GM19035 (cell line): ENCODE measurements at regions not wholly inside any gene's neighbourhood (a gene's known extent, or its start where the extent isn't known, plus 50 kb on each side); places are given as distances from the start of the nearest gene placed in this dataset.
"Not testable (repeated sequence)": the region's sequence is repeated elsewhere in the genome, so short reads cannot be mapped to it uniquely, and the experiment has no call there.

Experiments
- ATAC-seq: cut with Tn5 transposase; IDR thresholded peaks from one replicate; pipeline ENCODE4 v1.9.1; 2021; ENCODE audit not compliant: unreplicated experiment

DNA sequence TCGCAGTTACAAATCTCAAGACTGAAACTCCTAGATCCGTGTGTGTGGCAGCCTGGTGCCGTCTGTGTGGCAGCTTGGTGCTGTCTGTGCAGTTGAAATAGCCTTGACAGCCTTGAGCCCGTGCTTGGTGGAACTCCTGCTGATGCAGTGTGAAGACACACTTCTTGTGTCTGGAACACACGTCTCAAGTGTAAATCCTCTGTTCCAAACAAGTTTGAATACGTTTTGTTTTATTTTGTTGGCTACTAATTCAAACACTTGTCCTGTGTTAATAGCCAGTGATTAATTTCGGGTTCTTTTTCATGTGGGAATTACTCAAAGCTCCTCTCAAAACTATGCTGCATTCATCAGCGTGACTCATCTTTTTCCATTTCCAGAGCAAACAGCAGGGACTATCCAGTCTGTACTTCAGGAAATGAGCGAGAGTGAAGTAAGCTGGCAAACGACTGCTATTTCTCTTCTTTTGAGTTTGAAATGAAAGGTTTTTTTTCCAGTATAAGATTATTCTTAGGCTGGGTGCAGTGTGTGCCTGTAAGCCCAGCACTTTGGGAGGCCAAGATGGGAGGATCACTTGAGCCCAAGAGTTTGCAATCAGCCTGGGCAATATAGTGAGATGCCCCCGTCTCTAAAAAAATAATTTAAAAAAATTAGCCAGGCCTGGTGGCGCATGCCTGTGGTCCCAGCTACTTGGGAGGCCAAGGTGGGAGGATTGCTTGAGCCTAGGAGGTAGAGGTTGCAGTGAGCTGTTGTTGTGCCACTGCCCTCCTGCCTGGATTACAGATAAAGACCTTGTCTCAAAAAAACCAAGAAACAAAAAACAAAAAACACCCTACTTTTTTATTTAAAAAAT, 152.9 kb downstream of the SPP2 start:
- ATAC-seq: no peak

DNA sequence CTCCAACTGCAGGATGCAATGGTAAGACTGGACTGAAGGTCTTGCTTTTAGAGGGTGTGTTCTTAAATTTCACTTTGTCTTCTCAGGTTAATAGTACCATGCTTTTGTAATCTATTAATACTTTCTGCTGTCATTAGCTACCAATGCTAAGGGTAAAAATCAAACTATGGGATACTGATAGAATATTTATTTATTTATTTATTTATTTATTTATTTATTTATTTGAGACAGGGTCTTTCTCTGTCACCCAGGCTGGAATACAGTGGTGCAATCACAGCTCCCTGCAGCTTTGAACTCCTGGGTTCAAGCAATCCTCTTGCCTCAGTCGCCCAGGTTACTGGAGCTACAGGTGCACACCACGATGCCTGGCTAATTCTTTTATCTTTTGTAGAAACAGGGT, 152.1 kb downstream of the SPP2 start:
- ATAC-seq: no peak

DNA sequence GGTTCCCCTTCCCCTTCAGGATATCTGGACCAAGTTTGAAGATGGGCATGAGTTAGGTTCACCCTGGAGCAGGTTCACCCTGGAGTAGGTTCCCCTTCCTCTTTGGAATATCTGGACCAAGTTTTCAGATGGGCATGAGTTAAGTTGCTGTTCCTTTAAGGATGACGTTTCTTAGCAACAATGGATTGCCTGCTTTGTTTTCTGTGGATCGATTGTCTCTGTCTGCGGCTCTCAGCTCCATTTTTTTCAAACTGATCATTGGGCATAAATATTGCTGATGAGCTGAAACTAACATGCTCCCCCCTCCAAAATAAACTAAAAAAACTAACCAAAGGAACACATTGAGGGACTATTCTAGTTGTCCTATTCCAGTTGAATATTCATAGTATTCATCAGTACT, 149.5 kb downstream of the SPP2 start:
- ATAC-seq: no peak

DNA sequence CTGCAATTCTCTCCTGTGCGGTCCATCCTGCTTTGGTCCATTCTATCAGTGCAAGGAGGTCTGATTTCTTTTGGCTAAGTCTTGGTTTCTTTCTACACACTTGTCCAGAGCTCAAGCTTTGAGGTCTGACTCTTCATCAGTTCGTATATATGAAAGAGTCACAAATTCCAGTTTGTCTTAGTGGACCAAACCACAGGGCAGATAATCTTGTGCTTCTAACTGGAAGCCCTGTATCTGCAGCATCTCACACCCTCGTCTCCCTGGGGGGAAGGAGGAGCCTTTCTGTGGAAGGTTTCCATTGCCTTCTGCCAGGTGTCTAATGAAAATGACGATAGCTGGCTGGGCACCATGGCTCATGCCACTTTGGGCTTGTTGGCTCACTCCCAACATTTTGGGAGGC, 148.5 kb downstream of the SPP2 start:
- no peak for ATAC-seq

DNA sequence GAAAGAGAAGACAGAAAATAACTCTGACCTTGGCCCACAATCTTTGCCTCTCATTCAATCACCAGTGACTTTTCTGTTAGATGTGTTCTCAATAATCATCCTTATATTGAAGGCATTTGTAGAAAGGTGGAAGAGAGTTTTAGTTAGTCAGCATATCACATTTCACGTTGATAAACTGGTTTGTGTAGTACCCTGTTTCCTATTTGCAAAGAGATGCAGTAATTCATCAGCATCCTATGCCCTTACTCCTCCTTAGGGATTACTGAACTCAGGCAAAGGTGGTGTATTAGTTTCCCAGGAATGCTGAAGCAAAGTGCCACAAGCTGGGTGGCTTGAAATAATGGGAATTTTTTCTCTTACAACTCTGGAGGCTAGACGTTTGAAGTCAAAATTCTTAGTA, 145.0 kb downstream of the SPP2 start:
- no peak for ATAC-seq

DNA sequence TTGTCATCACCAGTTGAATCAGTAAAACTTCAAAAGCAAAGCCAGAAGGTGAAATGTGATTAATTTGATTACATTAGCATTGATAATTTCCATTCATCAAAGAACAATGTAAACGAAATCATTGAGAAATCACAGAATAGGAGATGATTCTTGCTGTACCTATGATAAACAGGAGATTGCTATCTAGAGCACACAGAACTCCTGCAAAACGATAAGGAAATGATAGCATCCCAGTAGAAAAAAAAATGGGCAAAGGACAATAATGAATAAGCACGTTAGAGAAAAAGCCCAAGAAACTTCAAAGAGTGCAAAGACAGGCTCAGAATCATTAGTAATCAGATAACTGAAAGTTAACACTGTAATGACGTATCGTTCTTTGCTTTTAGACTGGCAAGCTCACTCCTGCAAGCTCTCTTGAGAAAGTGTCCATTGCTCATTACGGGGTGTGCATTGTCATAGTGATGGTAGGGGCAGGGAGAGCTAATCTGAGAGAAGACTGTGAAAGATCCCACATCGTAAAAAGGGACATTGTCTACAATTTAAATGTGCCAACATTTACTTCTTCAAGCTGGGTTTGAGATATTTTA, 143.6 kb downstream of the SPP2 start:
- no peak for ATAC-seq

DNA sequence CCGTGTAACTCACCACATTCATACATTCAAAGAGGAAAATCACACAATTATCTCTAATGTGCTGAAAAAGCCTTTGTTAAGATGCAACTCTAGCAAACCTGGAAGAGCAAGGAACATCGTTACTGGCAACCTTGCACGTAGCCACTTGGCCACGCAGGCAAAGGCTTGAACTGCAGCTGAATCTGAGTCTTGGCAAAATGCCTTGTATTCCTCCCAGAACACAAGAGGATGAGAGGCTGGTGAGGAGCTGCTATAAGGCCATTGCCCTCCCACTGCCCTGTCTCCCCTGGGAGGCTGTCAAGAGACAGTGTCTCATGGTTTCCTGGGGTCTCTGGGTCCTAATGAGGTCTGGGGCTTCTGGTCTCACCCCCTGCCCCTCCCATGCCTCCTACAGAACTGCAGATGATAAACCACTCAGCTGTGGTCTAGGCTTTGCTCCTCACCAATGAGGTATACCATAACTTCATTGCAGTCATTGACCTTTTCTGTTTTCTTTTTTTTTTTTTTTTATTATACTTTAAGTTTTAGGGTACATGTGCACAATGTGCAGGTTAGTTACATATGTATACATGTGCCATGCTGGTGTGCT, 141.4 kb downstream of the SPP2 start:
- ATAC-seq: no peak

DNA sequence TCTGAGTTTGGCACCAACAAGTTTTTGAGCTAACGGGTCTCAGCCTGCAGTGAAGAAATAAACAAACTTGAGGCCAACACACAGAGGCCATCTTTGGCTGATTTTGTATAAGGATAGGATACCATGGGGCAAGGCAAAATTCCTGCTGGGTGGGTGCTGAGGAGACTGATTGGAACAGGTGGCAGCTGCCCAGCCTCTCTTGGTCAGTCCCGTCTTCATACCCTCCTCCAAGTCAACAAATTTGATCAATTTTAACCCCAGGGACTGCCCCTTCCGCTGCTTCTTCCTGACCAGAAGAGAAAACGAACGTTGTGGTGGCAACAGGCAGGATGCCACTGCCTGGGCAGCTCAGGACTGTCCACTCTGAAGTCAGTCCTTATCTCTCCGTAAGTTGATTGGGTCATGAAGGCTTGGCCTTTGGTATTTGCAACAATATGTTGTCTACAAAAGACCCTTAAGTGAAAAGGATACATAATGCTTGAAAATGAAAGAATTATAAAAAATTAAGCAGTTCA, 139.3 kb downstream of the SPP2 start:
- ATAC-seq: no peak

DNA sequence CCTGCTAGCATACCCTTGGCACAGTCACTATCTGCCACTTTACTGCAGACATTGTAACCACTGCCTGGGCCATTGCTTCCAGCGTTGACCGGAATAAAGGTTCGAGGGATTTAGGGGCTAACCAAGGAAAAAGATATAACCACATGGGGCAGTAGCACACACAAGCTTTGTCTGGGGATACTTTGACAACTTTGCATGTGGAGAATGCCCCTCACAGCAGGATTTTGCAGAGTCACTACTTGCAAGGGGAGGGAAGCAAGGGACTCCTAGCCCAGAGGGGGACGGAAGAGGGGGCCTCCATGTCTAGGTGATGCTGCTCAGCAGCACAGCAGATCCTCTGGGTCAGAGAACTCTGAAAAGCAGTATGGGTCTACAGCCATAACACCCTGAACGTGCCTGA, 138.7 kb downstream of the SPP2 start:
- ATAC-seq: no peak

DNA sequence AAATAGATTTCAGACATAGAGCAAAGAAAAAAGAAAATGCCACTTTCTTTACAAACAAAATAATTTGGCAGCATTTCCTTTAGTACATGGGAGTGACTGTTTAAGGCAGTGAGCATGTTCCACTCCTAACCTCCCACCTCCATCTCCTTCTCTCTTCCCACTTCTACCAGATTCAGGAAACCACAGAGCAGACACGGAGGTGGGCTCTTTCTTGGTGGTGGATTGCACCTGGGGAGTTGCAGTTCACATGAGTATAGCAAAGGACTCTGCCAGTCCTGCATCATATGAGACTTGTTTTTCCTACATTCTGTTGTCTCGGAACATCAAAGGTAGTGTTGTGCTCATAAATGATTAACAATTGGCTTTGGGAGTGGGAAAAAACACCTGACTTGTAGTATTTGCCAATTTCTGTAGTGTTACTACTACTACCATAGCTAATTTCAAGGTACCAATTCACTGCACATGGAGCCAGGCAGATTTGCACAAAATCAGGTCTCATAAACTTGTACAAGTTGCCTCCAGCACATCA, 137.2 kb downstream of the SPP2 start:
- ATAC-seq: no peak

DNA sequence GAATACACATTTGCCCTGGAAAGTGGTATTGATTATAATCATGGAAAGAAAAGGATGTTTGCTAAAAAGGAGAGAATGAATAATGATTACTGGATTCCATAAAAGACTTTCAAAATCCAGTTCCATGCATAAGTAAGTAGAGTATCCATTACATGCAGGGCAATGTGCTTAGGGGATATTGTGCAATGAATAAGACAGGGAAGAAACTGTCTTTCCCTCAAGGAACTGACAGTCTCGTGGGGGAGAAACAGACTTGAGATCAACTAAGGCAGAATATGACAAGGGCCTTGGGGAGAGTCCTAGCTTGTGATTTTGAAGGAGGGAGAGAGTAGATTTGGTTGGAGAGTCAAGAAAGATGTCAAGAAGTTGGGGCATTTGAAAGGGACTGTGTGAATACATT, 130.6 kb downstream of the SPP2 start:
- no peak for ATAC-seq

DNA sequence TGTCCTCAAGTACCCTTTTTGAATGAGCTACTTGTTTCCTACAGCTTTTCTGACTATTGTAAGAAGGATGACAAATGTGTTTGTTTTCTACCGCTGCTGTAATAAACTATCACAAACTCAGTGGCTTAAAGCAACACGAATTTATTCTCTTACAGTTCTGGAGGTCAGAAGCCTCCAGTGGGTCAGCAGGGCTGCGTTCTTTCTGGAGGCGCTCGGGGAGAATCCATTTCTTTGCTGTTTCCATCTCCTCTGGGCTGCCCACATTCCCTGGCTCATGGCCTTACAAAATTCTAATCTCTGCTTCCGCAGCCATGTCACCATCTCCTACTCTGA, 128.5 kb downstream of the SPP2 start:
- ATAC-seq: no peak

DNA sequence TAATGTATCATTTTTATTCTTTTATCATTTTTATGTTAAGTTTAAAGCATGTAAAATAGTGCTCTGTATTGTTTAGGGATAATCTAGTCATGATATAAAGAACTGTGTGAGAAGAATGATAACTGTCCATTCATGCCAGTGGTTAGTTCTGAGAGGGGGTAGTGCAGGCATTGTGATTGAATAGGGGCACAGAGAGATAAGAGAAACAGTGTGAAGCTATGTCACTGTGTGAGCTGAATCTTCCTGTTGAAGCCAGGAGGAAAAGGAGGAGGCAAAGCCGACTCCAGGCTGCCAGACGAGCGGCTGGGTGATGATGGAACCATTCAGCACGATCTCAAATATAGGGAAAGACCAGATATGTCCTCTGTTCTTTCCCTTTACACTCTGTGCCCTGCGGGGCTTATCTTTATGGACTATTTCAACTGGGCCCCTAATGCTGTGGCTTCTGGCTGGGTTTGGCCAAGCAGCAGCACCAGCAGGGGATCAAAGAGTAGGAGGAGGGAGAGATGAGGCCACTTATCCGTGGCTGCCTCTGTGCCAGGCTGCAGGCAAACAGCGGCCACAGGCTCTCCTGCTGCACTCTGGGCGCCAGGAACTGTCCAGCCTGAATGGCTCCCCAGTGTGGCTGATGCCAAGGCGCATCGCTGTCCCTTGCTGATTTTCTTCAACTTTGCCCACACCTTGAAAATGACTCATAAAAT, 128.0 kb downstream of the SPP2 start:
- no peak for ATAC-seq

DNA sequence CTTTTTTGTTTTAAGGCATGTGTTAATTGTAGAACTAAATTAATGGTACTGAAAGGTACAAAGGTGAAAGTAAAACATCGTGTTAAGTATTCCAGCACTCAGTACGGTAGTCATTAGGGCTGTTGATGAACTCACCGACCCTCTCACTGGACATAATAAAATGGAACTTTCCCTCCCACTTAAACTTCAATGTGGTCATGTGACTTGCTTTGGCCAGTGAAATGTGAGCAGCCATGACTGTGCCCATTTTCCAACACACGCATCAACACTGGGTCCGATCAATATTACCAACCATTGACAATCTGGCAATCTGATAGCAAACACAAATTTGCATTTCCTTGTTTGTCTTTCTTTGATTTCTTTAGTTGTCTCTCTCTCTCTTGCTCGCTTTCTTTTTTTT, 125.1 kb downstream of the SPP2 start:
- no peak for ATAC-seq

DNA sequence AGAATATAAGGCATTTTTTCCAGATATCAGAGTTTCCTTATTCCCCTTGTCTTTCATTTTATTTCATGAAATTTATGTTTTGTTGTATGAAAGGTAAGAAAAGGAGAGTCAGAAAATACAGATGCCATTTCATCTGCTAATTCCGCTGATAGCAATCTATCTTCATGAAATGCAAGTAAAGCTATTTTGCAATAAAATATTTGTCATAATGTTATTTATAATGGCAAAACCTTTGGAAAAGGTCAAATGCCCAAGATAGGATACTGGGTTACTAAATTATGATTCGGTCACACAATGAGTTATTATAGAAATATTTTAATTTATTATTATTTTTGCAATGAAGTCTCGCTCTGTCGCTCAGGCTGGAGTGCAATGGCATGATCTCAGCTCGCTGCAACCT, 124.2 kb downstream of the SPP2 start:
- no peak for ATAC-seq

DNA sequence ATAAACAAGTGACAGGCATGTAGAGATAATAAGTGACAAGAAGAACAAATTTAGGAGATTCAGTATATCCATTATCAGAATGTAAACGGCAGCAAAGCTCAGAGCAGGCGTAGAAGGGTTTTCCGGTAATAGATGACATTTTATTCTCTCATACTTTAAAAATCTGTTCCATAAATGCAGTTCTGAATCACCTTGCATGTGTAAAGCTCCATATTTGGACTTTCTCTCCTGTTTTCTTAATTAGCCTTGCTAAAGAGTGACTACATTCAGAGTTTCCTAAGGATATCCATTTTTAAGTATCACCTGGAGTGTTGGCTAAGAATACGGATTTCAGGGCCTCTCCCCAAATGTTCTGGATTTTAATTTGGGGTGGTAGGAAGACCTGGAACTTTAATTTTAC, 122.0 kb downstream of the SPP2 start:
- no peak for ATAC-seq

DNA sequence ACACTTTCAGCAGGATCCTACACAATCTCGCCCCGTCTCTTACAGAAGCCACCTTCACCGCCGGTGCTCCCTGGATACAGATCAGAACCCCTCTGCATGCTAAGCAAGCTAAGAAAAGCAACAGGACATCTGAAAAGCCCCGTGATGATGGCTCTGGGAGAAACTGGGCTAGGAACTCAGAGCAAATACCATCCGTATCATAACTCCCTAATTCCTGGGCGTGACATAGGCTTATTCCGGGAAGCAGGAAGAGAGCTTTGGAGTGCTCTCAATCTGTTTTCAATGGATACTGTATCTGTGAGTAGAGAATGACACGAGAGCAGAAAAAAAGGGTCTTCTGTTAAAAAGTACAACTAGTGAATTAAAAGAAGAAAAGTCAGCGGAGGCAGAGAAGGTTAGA, 121.6 kb downstream of the SPP2 start:
- no peak for ATAC-seq

DNA sequence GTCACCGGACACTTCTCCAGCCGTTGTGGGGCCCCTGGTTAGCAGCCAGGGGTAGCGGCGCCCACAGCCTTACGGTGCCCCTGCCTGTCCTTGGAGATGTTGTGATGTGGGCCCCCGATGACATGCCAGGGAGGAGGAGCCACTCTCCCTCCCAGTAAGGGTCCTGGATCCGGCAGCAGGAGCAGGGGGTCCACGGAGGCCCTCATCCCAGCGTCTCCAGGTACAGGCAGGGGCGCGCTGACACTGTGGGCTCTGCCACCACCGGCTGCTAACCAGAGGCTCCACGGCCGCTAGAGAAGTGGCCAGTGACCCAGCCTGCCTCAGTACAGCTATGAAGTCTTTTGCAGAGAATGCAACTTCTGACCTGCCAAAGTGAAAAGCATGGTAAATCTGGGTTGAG, 121.2 kb downstream of the SPP2 start:
- ATAC-seq: no peak

DNA sequence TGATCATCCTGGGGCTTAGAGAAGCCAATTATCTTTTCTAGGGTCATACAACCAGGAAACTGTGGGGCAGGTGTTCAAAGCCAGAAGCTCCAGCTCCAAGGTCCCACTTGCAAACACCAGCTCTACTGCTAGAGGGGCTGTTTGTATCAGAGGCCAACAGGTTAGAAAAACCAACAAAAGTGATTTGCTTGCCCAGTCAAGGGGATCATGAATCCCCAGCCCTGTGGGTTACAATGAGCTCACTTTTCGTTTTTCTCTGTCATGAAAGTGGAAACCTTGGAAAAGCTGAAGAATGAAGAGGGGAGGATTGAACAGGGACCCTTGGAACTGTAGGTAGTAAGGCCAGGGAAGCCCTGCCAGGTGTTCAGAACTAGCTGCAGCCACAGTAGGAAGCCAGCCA, 119.2 kb downstream of the SPP2 start:
- ATAC-seq: no peak

DNA sequence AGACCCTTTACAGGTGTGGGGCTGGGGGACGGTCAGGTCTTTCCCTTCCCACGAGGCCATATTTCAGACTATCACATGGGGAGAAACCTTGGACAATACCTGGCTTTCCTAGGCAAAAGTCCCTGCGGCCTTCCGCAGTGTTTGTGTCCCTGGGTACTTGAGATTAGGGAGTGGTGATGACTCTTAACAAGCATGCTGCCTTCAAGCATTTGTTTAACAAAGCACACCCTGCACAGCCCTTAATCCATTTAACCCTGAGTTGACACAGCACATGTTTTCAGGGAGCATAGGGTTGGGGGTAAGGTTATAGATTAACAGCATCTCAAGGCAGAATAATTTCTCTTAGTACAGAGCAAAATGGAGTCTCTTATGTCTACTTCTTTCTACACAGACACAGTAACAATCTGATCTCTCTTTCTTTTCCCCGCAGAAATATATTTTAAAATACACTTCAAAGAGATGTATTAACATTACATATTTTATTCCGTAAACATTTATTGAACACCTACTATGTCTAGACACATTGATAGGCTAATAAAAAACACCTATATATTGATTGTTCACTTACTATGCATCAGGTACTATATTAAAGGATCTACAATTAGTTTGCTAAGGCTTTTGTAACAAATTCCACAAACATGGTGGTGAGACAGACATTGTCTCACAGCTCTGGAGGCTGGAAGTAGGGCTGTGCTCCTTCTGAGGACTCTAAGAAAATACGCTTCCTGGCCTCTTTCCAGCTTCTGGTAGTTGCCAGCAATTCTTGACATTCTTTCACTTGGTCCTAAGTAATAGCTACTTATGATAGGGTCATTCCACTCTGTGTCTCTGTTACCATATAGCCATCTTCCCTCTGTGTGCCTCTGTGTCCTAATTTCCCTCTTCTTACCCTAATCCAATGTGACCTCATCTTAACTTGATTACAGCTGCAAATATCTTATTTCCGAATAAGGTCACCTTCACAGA, 118.4 kb downstream of the SPP2 start:
- ATAC-seq: not testable (repeated sequence)
